ENCODE measurements at regions not wholly inside any gene's neighbourhood (a gene's known extent, or its start where the extent isn't known, plus 50 kb on each side); places are given as distances from the start of the nearest gene placed in this dataset.

GRCh38 chr6:4670824-4671409, 105.3 kb upstream of the CDYL start:
- TF ChIP-seq POLR2A (IDR thresholded peaks at IDR 0.05) (no peak), CTCF (IDR thresholded peaks at IDR 0.05) (no peak)
